NCI-H2081 treated with DMSO at 0.1 percent for 48 hours (cell line): ENCODE measurements at regions not wholly inside any gene's neighbourhood (a gene's known extent, or its start where the extent isn't known, plus 50 kb on each side); places are given as distances from the start of the nearest gene placed in this dataset.
"Not testable (repeated sequence)": the region's sequence is repeated elsewhere in the genome, so short reads cannot be mapped to it uniquely, and the experiment has no call there.

Experiments used
- DNase-seq: peaks from one replicate; lab custom pipeline; 2025; lab: John Stamatoyannopoulos, UW

DNA sequence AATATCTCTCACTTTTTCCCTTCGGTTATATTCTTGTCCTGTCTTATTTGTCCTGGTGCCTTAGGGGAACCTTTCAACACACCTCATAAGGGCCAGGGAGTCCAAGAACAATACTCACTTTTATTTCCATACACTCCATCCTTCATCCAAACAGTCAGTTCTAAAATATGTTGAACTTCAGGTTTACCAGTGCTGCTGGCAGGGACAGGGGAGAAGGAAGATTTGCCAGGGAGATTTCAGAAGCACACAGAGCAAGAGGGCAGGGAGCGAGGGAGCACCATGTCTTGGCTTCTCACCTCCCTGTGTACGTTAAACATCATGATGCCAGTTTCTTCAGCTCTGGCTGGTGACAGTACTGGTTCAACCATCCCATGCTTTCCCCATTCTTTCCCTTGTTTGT lies 631.1 kb upstream of the FAT1 start:
- DNase-seq: no peak

DNA sequence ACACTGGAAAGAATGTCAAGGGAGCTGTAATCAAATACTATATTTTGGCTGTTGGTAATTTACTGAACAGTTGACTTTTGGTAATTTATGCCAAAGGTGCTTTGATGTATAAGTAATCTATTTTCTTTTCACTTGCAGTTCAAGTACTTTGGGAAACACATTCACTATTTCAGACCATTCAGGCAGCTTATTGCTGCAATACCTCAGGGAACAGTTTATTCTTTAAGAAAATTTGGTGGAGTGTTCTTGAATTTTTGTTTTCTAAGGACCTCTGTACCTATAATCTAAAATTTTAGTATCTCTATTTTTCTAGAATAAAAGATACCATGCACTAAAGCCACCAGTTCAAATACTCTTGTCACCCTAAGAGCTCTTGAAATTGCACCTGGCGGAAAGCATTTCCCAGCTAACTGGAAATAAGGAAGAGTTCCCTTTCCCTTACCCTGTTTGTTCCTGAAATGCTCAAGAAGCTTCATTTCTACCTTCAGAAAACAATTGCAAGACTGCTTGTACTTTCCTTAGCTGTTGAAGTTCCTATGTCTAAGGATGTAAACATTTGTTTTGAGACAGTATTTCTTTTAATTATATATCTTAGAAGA lies 633.5 kb upstream of the FAT1 start:
- DNase-seq: no peak

DNA sequence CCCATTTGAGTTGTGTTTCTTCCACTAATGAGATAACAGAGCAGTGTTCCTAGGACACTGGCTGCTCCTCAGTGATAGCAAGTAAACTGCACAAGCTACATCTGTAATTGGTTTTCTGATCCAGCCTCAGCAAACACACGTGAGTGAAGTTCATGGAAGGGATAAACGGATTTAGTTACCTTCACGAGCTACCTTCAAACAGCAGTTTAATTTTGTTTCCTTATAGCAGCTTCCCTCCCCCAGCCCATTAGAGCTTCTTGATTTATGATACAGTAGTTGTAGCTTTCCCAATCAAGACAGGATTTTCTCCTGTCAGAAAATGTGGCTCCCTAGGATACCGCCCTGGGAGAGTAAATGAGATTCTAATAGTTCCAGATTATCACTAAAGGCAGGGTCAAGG lies 634.2 kb upstream of the FAT1 start:
- DNase-seq: no peak

DNA sequence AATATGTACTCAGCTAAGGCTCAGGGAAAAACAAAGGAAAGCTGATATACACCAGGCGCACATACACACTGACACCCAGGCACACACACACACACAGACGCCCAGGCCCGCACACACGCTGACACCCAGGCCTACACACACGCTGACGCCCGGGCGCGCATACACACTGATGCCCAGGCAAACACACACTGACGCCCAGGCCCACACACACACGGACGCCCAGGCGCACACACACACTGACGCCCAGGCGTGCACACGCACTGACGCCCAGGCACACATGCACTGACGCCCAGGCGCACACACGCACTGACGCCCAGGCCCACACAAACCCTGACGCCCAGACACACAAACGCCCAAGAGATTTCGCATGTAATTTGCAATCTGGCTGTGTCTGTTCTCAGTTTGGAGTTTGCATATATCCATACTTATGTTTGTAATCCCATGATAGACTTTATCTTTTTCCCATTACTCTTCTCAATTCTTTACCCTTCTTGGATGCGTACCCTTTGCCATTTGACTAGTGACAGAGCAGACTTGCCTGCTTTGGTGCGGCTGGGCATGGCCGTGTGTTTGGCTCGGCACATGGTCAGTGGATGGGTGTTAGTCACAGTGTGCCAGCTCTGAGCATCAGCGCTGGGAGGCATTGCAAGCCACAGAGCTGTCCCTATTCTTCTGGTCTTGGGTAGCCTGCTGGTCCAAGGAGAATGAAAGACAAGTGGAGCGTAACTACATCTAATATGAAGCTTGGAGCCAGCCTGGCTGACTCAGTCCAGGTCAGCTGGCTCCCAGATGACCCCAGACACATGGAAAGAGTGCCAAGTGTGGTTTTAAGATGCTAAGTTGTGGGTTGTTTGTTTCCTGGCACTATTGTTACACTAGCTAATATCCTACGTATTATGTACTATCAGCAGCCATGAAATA lies 632.4 kb upstream of the ZFP42 start:
- DNase-seq: no peak

DNA sequence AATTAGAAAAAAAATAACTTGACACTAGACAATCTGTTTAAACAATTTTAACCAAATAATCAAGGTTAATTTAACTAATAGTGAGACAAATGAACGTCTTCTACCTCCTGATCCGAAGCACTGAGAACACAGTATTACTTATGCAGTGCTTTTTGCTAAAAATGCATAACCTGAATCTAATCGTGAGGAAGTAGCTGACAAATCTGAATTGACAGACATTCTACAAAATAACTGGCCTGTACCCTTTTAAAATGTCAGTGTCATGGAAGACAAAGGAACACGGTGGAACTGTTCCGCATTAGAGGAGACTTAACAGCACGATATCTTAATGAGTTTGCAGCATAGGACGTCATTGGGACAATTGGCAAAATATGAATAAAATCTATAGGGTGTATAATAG lies 631.2 kb upstream of the ZFP42 start:
- no peak for DNase-seq

DNA sequence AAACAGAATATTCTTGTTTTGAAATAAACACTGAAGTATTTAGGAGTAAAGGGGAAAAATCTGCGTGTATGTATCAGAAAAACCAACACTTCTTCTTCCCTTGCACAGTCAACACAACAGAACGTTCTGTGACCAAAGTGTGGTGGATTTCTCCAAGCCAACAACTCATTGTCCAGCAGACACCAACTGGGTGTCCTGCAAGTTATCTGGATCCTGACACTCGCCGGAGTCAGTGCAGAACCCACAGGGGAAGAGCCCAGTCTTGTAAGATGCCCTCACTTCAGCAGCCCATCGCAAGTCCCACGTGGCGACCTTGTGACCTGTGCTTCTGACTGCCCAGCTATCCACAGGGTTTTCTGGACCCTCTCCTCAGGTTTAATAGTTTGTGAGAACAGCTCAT lies 630.7 kb upstream of the ZFP42 start:
- DNase-seq: no peak

DNA sequence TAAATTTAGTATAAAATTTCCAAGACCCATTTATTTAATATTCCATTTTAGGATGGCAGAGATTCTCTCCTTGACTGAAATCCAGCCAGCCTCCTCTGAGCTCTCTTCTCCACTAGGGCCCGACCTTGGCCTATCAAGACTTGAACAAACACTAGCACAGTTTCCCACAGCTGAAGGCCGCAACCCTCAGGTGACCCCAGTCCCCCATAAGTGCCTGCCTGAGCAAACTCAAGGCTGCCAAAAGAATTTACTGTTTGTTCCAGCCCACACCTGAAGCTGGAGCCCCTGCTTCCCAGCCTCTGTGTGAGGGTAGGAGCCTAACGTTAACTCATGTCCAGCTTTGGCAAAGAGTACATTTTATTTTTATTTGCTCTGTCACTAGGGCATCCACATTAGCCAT lies 629.0 kb upstream of the ZFP42 start:
- DNase-seq: no peak

DNA sequence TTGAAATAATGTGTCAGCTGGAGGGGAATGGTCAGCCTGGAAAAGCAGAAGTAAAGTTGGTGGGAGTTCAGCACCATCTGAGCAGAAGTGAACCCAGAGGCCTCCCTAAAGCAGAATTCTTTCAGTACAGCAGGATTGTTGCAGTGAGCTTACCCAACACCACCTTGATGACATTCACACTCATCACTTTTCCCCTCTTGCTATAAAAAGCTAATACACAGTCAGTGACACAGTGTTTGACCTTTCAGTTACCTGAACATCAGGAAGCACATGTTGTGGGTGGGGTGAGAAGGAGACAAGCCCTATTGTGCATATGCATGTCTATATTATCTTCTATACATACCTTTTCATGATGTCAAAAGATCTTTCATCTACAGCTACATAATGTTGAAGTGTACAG lies 624.7 kb upstream of the ZFP42 start:
- DNase-seq: no peak

DNA sequence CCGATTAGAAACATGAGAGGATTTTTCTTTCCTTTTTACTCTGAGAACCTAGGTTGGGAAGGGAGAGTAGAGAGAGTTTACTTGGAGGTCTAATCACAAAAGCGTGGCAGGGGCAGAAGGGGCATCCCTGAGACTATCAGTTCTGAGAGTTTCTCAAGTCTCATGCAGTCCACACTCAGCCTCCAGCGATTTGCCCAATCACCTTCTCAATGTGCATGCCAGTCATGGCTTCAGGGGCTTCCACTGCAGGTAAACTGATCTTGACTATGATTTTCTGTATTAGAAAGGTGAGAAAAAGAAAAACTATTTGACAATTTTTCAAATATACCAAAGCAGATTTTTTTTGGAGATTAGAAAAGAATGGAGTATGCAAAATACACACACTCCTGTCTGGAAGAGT lies 617.1 kb upstream of the ZFP42 start:
- no peak for DNase-seq

DNA sequence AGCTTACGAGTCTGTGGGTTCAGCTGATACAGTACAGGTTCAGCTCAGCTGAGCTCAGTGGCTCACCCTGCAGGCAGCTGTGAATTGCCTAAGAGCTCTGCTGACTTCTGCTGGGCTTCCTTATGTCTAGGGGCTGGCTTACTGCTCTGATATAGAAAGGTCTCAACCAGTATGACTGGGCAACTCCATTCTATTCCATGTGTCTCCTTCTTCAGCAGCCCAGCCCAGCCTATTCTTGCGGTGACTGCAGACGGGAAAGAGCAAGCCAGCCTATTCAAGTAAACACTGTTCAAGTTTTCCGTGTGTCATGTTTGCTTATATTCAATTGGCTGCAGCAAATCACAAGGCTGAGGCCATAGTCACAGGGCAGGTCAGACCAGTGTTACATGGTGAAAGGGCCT lies 615.4 kb upstream of the ZFP42 start:
- DNase-seq: no peak

DNA sequence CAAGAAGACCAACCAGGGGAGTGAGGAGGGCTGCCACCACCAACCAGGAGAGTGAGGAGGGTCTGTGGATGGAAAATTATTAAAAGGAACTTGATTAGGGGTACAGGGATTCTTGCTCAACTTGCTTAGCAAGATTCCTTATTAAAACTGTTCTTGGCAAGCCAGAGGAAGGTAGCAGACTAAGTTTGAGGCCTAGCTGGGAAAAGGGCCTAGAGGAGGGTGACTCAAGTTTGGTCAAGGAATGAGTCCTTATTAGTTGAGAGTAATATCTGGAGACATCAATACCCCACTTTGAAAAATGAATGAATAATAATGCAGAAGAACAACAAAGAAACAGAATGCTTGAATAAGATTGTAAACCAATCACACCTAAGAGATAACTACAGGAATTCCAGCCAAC lies 612.4 kb upstream of the ZFP42 start:
- no peak for DNase-seq

DNA sequence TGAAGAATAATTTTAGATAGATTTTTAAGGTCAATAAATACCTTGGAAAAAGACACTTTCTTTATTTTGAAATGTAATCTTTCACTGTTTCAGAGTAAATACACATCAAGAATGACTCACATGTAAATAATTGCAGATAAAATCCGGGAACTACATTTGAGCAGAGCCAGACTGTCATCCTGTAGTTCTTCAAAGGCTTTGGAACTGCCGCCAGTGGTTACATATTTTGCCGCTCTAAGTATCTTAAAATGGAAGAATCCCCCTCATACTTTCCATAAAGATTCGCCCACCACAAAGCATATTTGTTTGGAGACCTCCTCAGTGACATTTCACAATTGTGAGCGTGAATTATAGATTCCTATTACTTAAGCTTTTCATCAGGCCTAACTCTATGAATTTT lies 607.8 kb upstream of the ZFP42 start:
- no peak for DNase-seq

DNA sequence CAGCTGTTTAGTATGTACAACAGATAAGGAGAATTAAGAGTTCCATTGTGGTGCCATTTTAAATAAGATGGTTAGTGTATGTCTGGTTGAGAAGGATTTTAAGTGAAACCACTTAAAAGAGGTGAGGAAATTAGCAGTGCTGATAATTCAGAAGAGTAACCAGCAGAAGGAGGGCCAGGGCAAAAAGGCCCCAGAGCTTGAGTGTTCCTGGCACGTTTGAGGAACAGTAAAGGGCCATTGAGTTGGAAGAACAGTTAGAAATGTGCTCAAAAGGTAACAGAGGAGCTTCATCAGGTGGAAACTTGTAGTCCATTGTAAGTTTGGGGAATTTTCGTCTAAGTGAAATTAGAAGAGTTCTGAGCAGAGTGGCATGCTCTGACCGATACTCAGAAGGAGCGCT lies 606.2 kb upstream of the ZFP42 start:
- DNase-seq: no peak

DNA sequence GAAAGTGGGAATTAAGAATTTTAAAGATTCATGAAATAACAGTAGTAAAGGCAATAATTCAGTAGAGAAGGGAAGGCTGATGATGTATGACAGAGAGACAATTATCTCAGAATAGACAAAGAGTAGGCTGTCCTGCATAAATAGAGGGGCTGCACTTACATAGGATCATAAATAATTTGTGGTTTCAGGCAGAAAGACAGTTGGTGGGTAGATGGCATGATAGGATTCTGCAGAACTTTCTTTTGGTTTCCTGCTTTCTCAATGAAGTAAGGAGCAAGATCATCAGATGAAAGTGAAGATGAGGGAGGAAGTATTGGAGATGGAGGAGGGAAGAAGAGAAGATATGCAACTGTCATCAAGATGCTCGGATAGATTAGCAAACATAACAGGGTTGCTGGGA lies 604.9 kb upstream of the ZFP42 start:
- no peak for DNase-seq

DNA sequence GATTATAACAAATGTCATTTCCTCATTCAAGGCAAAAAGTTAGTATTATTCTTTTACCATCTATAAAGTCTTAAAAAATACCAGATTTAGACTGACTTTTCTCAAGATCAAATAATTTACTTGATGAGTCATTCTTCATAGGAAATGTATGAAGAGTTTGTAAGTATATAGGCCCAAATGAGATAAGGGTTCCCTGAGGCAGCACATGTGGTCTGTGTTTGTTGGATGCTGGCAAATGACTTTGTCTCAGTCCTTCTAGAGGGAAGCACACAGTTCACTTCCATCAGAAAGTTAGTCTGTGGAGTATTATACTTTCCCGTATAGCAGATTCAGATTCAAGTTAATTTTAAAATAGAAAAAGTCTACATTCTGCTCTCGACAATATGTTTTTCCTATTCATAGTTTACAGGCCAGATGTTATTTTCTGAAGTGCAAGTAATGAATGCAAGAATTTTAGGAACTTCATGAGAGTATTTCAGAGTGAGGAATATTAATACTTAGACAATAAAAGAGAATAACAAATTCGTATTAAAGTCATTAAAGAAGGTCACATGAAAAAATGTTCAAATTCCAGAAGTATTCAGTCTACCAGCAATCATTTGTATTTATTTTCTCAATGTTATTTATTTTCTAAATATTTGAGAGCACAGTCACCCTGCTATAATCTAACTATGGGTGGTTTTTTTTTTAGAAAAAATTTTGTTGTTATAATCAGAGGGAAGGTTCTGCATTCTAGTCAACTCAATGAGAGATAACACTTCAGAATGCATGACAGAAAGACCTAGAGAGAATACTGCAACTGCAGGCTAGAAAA lies 601.8 kb upstream of the ZFP42 start:
- DNase-seq: no peak

DNA sequence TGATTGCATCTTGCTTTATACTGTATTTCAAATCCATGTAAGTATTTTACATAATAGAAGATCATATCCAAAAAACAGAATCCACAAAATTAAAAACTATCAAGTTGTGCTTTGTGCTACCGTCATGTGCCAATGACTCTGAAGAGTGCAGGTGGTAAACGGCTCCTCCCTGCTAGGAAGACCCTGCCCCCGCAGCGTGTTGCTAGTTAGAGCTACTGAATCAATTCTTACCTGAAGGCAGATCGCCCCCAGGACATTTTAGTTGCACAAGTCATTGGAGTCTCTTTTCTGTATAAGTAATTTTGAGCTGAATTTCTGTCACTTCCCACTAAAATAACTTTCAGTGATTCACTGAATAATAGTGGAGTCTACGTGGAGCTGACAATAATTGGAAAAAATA lies 599.5 kb upstream of the ZFP42 start:
- DNase-seq: no peak

DNA sequence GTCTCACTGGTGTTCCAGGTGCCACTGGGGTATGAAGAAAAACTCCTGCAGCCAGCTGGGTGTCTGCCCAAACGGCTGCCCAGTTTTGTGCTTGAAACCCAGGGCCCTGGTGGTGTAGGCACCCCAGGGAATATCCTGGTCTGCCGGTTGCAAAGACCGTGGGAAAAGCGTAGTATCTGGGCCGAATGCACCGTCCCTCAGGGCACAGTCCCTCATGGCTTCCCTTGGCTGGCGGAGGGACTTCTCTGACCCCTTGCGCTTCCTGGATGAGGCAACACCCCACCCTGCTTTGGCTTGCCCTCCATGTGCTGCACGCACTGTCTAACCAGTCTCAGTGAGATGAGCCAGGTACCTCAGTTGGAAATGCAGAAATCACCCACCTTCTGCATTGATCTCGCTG lies 587.1 kb upstream of the ZFP42 start:
- not testable (repeated sequence) for DNase-seq

DNA sequence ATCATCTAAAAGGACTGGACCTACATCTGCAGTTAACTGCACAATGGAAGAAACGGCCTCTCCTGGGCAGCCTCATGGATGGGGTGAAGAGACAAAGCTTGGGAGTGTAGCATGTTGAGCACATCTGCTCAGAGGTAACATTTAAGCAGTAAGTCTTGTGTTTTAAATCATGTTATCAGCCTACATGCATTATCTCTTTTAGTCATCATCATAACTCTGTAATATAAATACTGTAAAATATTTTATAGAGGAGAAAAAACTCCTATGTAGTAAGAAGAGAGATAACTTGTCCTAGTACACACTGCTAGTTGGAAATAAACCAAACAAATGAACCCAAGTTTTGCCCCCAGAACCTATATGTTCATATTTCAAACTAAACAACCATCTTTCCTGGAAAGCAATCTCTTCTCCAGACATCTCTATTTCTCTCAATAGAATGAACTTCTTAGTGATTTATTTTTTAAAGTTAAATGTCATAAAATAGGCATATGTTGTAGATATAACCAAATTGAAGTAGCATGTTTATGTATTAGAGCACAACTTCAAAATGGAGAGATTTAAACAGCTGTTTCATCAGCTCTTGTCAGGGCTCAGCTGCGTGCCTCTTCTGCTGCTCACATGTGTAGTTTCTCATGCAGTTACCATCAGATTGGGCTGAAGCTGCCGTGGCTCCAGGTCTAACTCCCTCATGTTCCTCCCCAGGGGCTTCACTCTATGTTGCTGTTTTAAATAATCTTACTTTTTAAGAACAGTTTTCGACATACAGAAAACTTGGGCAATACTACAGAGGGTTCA lies 581.8 kb upstream of the ZFP42 start:
- DNase-seq: no peak

DNA sequence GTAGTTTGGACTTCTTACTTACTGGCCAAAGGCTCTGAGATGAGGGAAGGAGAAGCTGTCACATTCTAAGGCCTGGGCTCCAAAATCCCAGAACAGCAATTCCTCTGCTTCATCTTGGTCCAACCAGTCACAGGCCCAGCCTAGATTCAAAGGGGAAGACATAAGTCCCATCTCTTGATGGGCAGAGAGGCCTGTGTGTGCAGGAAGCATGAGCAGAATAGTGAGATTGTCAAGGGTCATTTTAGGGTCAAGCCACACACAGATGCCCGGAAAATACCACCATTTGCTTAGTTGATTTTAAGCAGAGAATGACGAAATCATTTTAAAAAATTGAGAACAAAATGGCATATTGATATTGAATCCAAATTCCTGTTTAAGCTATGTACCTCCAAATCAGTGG lies 580.9 kb upstream of the ZFP42 start:
- no peak for DNase-seq

DNA sequence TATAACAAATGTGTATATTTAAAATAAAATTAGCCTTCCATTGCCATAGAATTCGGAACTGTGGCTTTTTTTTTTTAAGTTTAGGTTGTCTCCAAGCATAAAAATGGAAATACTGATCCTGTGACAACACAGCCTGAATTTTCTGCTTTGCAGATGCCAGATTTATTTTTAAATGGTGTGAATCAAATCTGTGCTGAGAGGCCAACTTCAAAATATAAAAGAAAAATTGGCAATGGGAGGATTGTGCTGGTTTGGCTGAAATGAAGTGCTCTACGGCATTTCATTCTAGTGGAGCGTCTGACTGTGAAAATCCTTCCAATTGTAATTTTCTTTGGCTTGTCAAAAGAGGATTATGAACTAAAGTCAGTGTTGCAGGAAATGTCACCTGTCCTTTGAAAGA lies 580.3 kb upstream of the ZFP42 start:
- DNase-seq: no peak

DNA sequence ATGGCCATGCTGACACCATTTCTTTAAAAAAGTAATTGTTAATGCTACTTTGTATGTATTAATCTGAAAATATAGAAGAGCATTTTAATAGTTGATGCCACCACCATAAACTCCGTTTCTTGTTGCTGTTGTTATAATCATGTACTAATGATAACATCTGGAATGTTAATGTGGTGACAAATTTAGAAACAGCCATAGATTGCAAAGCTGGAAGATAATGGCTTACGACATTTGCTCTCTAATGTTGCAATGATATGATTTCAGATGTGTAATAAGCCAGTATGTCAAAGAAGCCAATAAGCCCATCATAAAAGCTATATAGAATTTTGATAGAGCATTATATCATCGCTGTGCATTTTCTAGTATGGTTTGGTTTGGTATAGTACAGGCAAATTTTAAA lies 579.4 kb upstream of the ZFP42 start:
- DNase-seq: no peak

DNA sequence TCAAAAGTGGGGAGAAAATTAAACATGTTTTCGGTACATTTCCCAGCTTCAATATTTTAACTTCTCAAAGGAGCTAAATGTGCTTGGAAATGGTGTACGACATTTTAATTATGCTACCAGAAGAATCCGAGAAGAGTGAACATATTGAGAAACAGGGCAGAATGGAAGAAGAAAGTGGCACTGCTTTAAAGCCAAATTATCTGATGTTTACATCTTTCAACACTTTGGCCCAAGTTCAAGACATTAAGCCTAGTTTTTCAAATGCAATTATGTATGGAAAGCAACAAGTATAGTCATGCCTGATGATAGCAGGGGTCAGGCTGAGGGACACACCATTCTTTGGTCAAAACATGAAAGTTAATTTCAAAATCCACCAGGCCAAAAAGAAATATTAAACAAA lies 577.9 kb upstream of the ZFP42 start:
- no peak for DNase-seq
